B cell (primary cell): ENCODE measurements at regions not wholly inside any gene's neighbourhood (a gene's known extent, or its start where the extent isn't known, plus 50 kb on each side); places are given as distances from the start of the nearest gene placed in this dataset.

Experiments used
- ATAC-seq: fragments of 200-7000 bp; cut with Tn5 transposase; one replicate; pipeline ENCODE4 v1.10.0; 2021; ENCODE audit warnings: low read depth, mild to moderate bottlenecking, moderate number of reproducible peaks, moderate library complexity
- CTCF ChIA-PET: fragments of 350-600 bp; sonication (Branson Sonifier 250); formaldehyde crosslinking; loops from one replicate; lab custom pipeline; 2021; ENCODE audit warnings: antibody characterized with exemption, inconsistent platforms; lab: Charles Lee
- POLR2A ChIA-PET: fragments of 350-600 bp; sonication (Branson Sonifier 250); formaldehyde crosslinking; loops from one replicate; lab custom pipeline; 2021; ENCODE audit warnings: antibody characterized with exemption; lab: Charles Lee
- DNase-seq: peaks from one replicate; pipeline ENCODE4 v3.0.0; 2013
- H2AFZ ChIP-seq: 2 replicates; pipeline ENCODE4 v1.6.1; 2012; ENCODE audit warnings: mild to moderate bottlenecking, low read depth, low read length; ENCODE audit not compliant: insufficient read depth, poor library complexity, severe bottlenecking
- H3K27ac ChIP-seq, 2 donors: 1 replicate in 1 of 2; 2 replicates in 1 of 2; pipeline ENCODE4 v1.5.1; 2012 to 2013; ENCODE audit warnings: low read length in 2 of 2, mild to moderate bottlenecking in 2 of 2, moderate library complexity in 1 of 2
- H3K27me3 ChIP-seq, 4 experiments: fragments of 200-600 bp in 1 of 4; sonication (generic) in 1 of 4; replicated peaks in 1 of 4; 1 replicate in 2 of 4; 2 replicates in 2 of 4; pipeline versions ENCODE4 v1.6.1 to v1.7.0; 2013 to 2016; ENCODE audit warnings: low read length in 3 of 4, mild to moderate bottlenecking in 2 of 4, mixed read lengths in 1 of 4, moderate library complexity in 1 of 4; ENCODE audit not compliant: insufficient read depth in 4 of 4, control insufficient read depth in 3 of 4; ENCODE audit errors: control extremely low read depth in 1 of 4
- H3K36me3 ChIP-seq, 2 experiments: replicated peaks in 1 of 2; 1 replicate in 1 of 2; 2 replicates in 1 of 2; pipeline versions ENCODE4 v1.6.1 to v1.7.1; 2013; ENCODE audit warnings: low read length in 1 of 2; ENCODE audit not compliant: insufficient read depth in 2 of 2, control insufficient read depth in 1 of 2; ENCODE audit errors: control extremely low read depth in 1 of 2, extremely low read depth in 1 of 2
- H3K4me1 ChIP-seq, 2 donors: fragments of 200-600 bp in 1 of 2; sonication (generic) in 1 of 2; 1 replicate in 1 of 2; 2 replicates in 1 of 2; pipeline versions ENCODE4 v1.5.1 to v1.6.1; 2013 to 2017; ENCODE audit warnings: low read length in 2 of 2; ENCODE audit not compliant: control insufficient read depth in 2 of 2, insufficient read depth in 2 of 2
- H3K4me2 ChIP-seq: replicated peaks from 2 replicates; pipeline ENCODE3; 2012; ENCODE audit warnings: mild to moderate bottlenecking, low read depth, low read length; ENCODE audit not compliant: poor library complexity, severe bottlenecking
- H3K4me3 ChIP-seq, 5 experiments: fragments of 200-600 bp in 1 of 5; sonication (generic) in 1 of 5; 1 replicate in 3 of 5; 2 replicates in 2 of 5; pipeline versions ENCODE4 v1.5.1 to v1.7.0; 2011 to 2016; ENCODE audit warnings: low read length in 4 of 5, mild to moderate bottlenecking in 4 of 5, low read depth in 2 of 5, control low read depth in 1 of 5, moderate library complexity in 1 of 5; ENCODE audit not compliant: insufficient read depth in 1 of 5; ENCODE audit errors: control extremely low read depth in 1 of 5, extremely low read depth in 1 of 5
- H3K79me2 ChIP-seq: fragments of 200-600 bp; sonication (generic); one replicate; pipeline ENCODE4 v1.6.0; 2016; ENCODE audit warnings: low read length; ENCODE audit not compliant: control insufficient read depth, insufficient read depth
- H3K9ac ChIP-seq: fragments of 200-600 bp; sonication (generic); 2 replicates; pipeline ENCODE4 v1.6.1; 2017; ENCODE audit warnings: mild to moderate bottlenecking, low read length, moderate library complexity
- H3K9me3 ChIP-seq, 3 donors: one replicate each; pipeline versions ENCODE4 v1.6.1 to v1.7.1; 2013; ENCODE audit warnings: low read length in 2 of 3; ENCODE audit not compliant: control insufficient read depth in 2 of 3, insufficient read depth in 1 of 3; ENCODE audit errors: control extremely low read depth in 1 of 3
- H4K20me1 ChIP-seq: 2 replicates; pipeline ENCODE4 v1.6.0; 2012; ENCODE audit warnings: mild to moderate bottlenecking, low read length; ENCODE audit not compliant: insufficient read depth, control insufficient read depth, poor library complexity, severe bottlenecking
- H3K27ac Mint-ChIP-seq: one replicate; pipeline ENCODE4 v1.8.0; 2021; ENCODE audit warnings: mixed read lengths
- H3K27me3 Mint-ChIP-seq: one replicate; pipeline ENCODE4 v1.8.0; 2021; ENCODE audit warnings: mixed read lengths
- H3K4me1 Mint-ChIP-seq: one replicate; pipeline ENCODE4 v1.8.0; 2021; ENCODE audit warnings: mixed read lengths
- H3K4me3 Mint-ChIP-seq: one replicate; pipeline ENCODE4 v1.8.0; 2021; ENCODE audit warnings: mixed read lengths
- H3K9me3 Mint-ChIP-seq: one replicate; pipeline ENCODE4 v1.8.0; 2022; ENCODE audit warnings: mixed read lengths; ENCODE audit not compliant: insufficient read depth
- CTCF ChIP-seq: fragments of 200-600 bp; IDR thresholded peaks from one replicate; pipeline ENCODE4 v1.8.0; 2022; ENCODE audit warnings: antibody characterized with exemption, mild to moderate bottlenecking
- EZH2 ChIP-seq: IDR thresholded peaks from 2 replicates; pipeline ENCODE4 v1.6.1; 2012; ENCODE audit warnings: borderline replicate concordance, low read depth, mild to moderate bottlenecking, moderate library complexity, low read length; ENCODE audit not compliant: insufficient read depth, poor library complexity, severe bottlenecking
- WGBS: methylation state at CpG from one replicate; pipeline ENCODE4 v1.1.5; 2013; ENCODE audit warnings: missing lambda C conversion rate; ENCODE audit not compliant: insufficient coverage; 5-methylcytosine and 5-hydroxymethylcytosine counted together
- intact Hi-C: fragments of 100-400 bp; cut with micrococcal nuclease; formaldehyde crosslinking; loops from one replicate; pipeline ENCODE4 v1.10.0; 2022

- Histone ChIP-seq H3K9me3 (no peaks in the 10 kb centered on the region), H3K4me2 (no peak overlapping the region), H3K9ac (no peak overlapping the region), H3K27me3 (peaks cover 0 to 5% (median 0%) of the 10 kb centered on the region in 4 experiments), H2AFZ (no peak overlapping the region), H3K4me1 (no peaks in the 10 kb centered on the region), H3K4me3 (no peak overlapping the region), H3K36me3 (no peaks in the 10 kb centered on the region), H4K20me1 (no peaks in the 10 kb centered on the region), H3K27ac (no peak overlapping the region), H3K79me2 (no peaks in the 10 kb centered on the region)
- intact Hi-C loops: no loop called here
- Mint-ChIP-seq H3K4me1 (no peaks in the 10 kb centered on the region), H3K27ac (no peak overlapping the region), H3K27me3 (peaks cover 5% of the 10 kb centered on the region), H3K4me3 (no peak overlapping the region), H3K9me3 (no peaks in the 10 kb centered on the region)
- no peak for TF ChIP-seq EZH2
- no peak for TF ChIP-seq CTCF
- ATAC-seq: no peak
- DNase-seq: no peak
- ChIA-PET POLR2A (no interaction called here), CTCF (no interaction called here)
- 86% methylated on average over 2 of the region's 2 CpGs for WGBS
Measured at GRCh38 chr1:29921741-29922140, 685.4 kb downstream of the PTPRU start.

GRCh38 chr1:29920784-29921183, 684.5 kb downstream of the PTPRU start:
- no peak overlapping the region for H3K27ac Mint-ChIP-seq
- no peak overlapping the region for H3K9ac ChIP-seq
- ChIA-PET POLR2A (no interaction called here), CTCF (no interaction called here)
- H3K4me2 ChIP-seq: no peak overlapping the region
- H3K4me3 Mint-ChIP-seq: no peak overlapping the region
- no peaks in the 10 kb centered on the region for H3K4me1 ChIP-seq
- no peak for TF ChIP-seq EZH2
- no peak for TF ChIP-seq CTCF
- H3K4me3 ChIP-seq: no peak overlapping the region
- no peaks in the 10 kb centered on the region for H4K20me1 ChIP-seq
- no peaks in the 10 kb centered on the region for H3K4me1 Mint-ChIP-seq
- no peaks in the 10 kb centered on the region for H3K9me3 Mint-ChIP-seq
- WGBS: 82% methylated on average over 11 of the region's 11 CpGs
- DNase-seq (no peak), ATAC-seq (no peak)
- peaks cover 0 to 5% (median 0%) of the 10 kb centered on the region in 4 experiments for H3K27me3 ChIP-seq
- peaks cover 7% of the 10 kb centered on the region for H3K27me3 Mint-ChIP-seq
- intact Hi-C loops: no loop called here
- no peaks in the 10 kb centered on the region for H3K9me3 ChIP-seq
- no peak overlapping the region for H3K27ac ChIP-seq
- H3K36me3 ChIP-seq: no peaks in the 10 kb centered on the region
- H2AFZ ChIP-seq: no peak overlapping the region
- no peaks in the 10 kb centered on the region for H3K79me2 ChIP-seq
